Stimulated activated CD4-positive, alpha-beta T cell treated with anti-CD3 and anti-CD28 coated beads, Interleukin-1b, Interleukin-23, amount 100 ng/mL, for 4 hours (primary cell): ENCODE measurements at regions not wholly inside any gene's neighbourhood (a gene's known extent, or its start where the extent isn't known, plus 50 kb on each side); places are given as distances from the start of the nearest gene placed in this dataset.
"Not testable (repeated sequence)": the region's sequence is repeated elsewhere in the genome, so short reads cannot be mapped to it uniquely, and the experiment has no call there.

Experiments used
- DNase-seq, 2 donors: peaks; one replicate each; pipeline ENCODE4 v3.0.0-alpha.2; 2020; ENCODE audit warnings: low read depth in 2 of 2

GRCh38 chr10:83983578-83984255 is 155.6 kb upstream of the GHITM start:
- DNase-seq: no peak

DNA sequence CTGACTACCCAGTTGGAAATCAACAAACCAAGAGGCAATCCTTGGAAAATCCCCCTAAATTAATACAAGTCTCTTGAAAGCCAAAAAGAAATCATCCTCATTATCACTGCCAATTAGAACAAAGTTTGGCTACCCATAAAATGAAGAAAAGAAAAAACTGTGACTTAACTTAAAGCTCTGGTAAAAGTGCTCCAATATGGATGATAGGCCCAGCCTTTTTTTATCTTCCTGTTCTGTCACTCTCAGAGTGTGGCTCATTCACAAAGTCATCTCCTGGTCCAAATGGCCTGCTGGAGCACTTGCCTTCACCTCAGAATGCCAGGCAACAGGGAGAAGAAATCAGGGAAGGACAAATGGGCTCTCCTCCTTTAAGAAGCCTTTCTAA is 155.1 kb upstream of the GHITM start:
- DNase-seq: no peak

DNA sequence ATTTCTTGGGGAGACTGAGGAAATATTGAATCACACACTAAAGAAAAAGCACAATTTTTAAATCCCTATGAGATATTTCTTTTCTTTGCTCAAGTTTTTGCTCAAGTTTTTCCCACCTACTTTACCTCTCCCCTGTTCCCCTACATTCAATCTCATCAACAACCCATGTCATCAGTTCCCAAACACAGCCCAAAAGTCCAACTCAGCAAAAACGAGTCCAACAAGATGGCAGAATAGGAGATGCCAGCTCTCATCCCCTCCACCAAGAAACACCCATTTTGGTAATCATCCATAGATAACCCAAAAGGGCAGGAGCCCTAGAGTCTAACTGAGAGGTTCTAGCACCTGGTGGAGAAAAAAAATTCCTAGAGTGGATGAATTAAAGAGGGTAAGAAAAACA is 152.5 kb upstream of the GHITM start:
- DNase-seq: no peak

DNA sequence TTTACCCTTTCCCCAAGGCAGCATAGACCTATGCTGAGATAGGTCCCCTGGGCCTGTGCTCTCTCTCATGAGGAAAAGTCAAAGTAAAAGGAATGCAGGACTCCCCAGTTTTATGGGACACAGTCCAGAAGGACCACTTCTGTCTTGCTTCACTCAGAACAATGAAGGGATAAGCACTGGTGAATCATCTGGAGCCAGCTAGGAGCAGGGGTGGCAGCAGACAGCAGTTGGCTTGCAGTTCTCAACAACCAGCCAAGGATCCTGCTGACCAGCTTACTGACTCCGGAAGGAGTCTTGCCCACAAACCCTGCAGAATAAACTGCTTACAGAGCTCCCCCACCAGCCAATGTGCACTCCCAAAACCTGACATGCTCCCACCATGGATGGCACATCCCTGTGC is 152.1 kb upstream of the GHITM start:
- DNase-seq: no peak

DNA sequence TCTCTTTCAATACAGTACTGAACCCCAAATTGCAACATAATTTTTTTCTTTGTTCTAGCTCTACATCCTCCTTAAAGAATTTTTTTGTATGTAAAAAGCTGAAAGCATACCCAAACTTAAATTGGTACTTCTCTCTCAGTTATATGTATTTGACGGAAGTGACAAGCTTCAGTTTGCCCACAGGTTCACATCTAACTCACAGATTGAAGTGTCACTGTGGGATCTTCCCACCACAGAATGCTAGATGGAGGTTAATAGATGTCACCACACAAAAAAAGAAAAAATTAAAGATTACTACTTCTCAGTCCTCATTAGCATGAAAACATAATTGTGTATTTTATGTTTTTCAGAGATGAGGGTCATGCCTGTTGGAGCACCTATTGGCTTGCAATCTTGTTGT is 150.9 kb upstream of the GHITM start:
- DNase-seq: no peak

GRCh38 chr10:83990126-83990525 is 149.2 kb upstream of the GHITM start:
- no peak for DNase-seq

DNA sequence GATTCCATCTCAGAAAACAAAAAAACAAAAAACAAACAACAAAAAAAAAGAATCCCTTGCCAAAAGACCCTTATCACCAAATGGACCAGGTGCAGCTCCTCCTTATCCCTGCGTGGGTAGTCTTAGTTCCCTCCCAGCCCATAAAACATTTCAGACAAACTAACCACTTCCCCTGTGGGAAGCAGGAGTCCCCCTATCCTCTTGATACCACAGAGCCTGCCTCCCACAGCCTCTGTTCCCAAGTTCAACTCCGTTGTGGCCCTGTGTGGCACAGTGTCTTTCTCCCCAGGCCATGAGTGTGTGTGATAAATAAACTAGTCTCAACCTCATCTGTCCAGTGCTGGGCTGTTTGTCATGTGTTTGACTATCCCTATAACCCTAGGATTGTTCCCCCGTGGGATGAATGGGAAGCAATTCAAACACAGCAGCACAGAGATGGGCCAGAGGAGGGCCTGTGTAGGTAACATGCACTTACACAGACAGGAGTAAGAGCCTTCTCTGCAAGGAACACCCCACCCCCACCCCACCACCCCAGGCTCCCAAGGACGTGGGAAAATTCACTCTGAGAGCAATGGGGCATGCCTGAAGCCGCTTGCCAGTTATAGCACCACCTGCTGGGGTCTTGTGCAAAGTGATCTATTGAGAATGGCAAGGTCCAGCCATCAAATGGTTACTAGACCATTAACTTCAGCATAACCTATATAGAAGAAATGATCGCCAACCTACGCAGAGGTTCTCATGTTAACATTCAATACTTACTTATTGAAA is 147.1 kb upstream of the GHITM start:
- DNase-seq: no peak

DNA sequence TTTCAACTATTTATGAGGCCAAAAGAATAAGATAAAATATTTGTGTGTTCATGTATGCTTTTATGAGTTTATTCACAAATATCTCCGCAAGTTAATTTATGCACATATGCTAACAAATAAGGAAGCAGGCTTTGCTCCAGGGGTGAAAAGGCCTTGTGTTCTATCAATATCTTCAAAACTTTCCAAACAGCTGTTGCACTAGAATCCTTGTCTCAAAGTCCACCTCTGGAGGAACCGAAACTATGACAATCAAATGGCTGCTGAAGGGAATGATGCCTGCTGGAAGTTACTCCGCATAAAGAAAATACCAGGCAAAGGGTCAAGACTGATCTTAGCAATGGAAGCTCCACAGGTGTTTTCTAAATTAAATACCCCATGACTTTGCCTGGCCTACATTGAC is 145.0 kb upstream of the GHITM start:
- no peak for DNase-seq

GRCh38 chr10:83995738-83996331 is 143.5 kb upstream of the GHITM start:
- DNase-seq: no peak

DNA sequence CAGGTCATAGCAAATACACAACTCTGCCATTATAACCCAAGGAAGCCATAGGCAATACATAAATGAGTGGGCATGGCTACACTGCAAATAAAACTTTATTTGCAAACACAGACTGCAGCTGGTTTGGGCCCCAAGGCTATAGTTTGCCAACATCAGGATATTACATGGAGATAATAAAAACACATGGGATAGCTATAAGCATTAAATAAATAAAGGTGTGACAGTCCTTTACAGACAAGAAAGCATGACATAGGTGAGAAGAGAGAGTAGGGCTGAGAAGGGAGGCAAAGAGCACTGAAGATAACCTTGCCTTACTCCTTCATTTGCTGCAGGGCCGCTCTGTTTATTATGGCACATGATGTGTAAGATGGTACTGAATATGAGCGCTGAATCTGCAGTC is 135.1 kb upstream of the GHITM start:
- no peak for DNase-seq

DNA sequence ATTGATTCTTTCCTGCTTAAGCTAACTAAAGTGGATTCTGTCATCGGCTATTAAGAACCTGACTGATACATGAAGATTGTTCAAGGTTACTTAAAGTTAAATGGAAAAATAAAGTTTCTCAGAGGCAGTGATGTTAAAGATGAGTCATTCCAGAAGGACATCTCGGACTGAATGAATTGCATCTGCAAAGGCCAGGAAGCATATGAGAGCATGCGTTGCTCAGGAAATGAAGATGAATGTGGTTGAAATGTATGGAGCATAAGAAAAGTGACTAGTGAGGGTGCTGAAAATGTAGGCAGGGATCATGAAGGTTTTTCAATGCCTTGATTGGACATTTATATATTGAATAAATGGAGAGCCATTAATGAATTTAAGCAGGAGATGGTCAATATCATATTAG is 133.9 kb upstream of the GHITM start:
- no peak for DNase-seq

DNA sequence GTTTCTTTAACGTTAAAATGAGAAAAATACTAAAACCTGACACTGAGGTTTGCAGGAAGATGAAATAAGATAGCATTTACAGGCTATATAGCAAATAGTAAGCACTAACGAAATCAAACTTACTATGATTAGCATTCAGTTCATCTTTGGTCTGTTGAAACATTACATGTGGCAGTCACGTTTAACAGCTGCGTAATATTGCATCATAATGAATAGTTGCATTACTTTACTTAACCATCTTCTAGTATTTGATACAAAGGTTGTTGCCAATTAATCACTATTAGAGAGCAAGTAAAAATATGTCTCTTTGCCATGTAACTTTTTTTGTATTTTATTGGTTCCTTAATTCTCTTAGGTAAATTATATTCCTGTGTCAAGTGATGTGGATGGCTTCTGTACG is 131.8 kb upstream of the GHITM start:
- DNase-seq: no peak

GRCh38 chr10:84008878-84009277 is 130.4 kb upstream of the GHITM start:
- peak in 1 of 2 donors; percentile 17 for DNase-seq

- no peak for DNase-seq
These were observed 126.9 kb upstream of the GHITM start for GRCh38 chr10:84012431-84012830.

DNA sequence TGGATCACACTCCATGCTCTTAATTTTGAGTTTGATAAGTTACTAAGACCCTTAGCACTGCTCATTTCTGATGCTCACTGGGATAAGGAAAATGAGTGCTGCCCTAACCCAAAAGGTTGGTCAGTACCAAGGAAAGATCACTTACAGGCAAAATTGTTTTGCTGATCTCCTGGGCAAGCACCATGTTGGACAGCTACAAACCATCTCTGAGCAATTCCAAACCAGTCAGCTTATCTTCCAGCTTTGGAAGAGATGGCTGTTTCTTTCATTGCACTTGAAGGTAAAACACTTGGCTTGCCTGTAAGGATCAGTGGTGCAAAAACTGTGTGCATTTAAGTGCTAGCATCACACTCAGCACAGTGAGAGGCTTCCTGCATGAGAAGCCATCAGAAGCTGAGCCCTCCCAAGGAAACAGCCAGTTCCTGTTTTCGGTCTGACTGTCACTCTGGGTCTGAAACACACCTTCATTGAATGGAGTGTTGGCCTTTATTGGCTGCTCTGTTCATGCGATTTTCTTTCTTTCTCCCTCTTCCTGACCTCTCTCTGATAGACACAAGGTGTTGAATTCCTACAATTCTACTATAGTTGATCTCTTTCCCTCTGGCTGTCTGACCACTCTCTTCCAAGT is 126.4 kb upstream of the GHITM start:
- no peak for DNase-seq

DNA sequence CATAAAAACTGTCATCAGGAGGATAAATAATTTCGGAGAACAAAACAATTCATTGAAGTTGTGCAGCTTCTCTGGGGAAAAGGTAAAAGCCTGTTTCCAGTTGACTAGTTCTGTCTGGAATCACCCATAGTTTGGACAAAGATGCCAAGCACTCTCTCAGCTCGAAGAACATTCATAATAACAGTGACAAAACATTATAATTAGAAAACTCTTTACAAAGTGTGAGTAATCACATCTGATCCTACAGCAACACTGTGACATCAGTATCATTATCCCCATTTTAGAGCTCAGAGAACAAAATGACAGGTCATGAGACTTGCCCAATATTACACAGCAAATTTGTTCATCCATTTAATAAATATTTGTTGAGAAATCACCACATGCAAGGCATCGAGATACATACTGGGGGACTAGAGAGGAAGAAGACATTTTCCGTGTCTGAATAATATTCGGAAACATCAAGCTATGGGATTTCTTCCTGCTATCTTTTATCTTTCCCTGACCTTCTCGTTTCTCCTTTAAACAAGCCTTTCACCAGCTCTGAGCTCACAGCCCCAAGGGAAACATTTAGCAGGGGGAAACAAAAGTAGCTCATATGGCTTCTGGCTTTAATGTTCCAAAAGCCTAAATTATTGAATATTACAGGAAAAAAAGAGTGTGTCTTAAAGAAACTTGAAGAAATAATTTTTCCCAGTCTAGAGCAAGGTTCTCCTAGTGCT is 123.3 kb upstream of the GHITM start:
- DNase-seq: no peak

DNA sequence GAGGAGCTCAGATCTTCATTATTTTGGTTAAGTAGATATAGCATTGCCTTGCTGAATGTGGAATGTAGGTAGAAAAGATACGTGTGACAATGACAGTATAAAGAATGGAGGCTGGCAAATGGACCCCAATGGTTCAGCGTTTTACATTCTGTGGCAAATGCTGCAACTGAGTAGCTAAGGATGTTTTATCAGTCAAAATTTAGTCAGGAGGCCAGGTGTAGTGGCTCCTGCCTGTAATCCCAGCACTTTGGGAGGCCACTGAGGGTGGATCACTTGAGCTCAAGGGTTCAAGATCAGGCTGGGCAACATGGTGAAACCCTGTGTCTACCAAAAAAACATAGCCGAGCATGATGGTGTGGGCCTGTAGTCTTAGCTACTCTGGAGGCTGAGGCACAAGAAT is 120.5 kb upstream of the GHITM start:
- DNase-seq: no peak

DNA sequence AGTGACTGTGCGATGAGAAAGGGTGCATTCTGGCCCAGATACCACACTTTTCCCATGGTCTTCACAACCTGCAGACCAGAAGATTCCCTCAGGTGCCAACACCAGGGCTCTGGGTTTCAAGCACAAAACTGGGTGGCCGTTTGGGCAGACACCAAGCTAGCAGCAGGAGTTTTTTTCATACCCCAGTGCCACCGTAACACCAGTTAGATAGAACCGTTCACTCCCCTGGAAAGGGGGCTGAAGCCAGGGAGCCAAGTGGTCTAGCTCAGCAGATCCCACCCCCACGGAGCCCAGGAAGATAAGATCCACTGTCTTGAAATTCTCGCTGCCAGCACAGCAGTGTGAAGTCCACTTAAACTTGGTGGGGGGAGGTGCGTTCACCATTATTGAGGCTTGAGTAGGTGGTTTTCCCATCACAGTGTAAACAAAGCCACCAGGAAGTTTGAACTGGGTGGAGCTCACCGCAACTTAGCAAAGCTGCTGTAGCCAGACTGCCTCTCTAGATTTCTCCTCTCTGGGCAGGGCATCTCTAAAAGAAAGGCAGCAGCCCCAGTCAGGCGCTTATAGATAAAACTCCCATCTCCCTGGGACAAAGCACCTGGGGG is 119.4 kb upstream of the GHITM start:
- not testable (repeated sequence) for DNase-seq

DNA sequence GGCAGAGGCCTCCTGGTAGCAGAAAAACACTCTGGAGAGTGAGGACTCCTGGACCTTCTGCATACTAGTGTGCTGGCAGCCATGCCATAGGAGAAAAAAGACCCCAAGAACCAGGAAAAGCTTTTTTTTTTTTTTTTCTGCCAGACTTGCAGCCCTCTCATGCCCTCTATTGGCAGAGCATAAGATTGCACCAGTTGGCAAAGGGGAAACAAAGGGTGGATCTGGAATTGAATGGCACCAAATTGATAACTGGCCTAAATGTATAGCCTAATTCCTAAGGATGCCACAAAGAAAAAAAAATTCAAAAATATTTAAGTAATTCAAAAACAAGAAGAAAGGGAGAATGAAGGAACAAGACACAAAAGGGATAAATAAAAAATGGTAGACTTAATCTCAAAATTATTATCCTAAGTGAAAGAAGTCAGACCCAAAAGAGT is 112.5 kb upstream of the GHITM start:
- no peak for DNase-seq

DNA sequence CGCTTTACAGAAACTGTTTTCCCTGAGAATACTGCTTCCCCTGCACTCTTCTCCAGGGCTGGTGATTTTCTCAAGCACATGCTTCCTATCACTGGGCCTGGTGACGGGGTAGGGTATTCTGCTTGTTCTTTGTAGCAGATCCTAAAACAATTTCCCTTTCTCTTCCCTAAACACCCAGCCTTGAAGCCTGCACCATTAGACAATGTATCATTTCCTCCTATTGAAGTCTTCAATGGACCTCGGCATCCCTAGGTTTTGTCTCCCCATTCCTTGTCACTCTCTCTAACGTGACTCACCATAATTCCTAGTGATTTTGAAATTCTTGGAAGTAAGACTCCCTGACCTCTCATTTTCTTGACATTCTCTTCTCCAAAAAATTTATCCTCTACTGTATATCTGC is 109.5 kb upstream of the GHITM start:
- no peak for DNase-seq

DNA sequence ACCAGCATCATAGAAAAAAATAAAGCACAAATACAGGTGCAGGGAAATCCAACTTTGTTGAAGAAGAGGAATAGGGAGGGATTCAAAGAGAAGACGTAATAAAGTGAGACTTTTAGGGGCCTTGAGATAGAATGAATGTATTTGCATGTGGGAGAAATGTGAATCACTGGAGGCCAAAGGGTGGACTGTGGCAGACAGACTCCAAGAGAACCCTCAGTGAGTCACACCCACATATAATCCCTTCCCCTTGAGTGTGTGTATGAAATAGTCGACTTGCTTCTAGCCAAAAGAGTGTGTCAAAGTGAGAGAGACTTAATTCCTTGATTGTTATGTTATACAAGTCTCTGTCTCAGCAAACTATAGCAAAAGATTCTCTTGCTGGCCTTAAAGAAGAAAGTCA is 101.3 kb upstream of the GHITM start:
- DNase-seq: no peak

- no peak for DNase-seq
These were observed 99.4 kb upstream of the GHITM start for GRCh38 chr10:84039957-84040356.
